Psoas muscle (tissue), 7 donors: ENCODE measurements at regions not wholly inside any gene's neighbourhood (a gene's known extent, or its start where the extent isn't known, plus 50 kb on each side); places are given as distances from the start of the nearest gene placed in this dataset.
"Not testable (repeated sequence)": the region's sequence is repeated elsewhere in the genome, so short reads cannot be mapped to it uniquely, and the experiment has no call there.

Experiments
- ATAC-seq, 4 donors: fragments of 200-7000 bp; cut with Tn5 transposase; one replicate each; pipeline ENCODE4 v1.9.1; 2020; ENCODE audit warnings: moderate library complexity in 3 of 4, mild to moderate bottlenecking in 2 of 4
- DNase-seq, 2 donors: peaks; one replicate each; pipeline ENCODE4 v3.0.0-alpha.2; 2020
- H3K27ac ChIP-seq: fragments of 200-600 bp; one replicate; pipeline ENCODE4 v1.8.0; 2022
- H3K27me3 ChIP-seq, 3 donors: fragments of 200-600 bp in 1 of 3; one replicate each; pipeline versions ENCODE4 v1.6.1 to v1.8.0; 2013 to 2022; ENCODE audit warnings: low read length in 2 of 3, mild to moderate bottlenecking in 2 of 3, moderate library complexity in 1 of 3; ENCODE audit not compliant: insufficient read depth in 3 of 3
- H3K36me3 ChIP-seq, 2 donors: fragments of 200-600 bp in 1 of 2; one replicate each; pipeline versions ENCODE4 v1.6.1 to v1.8.0; 2013 to 2022; ENCODE audit warnings: low read depth in 1 of 2, mild to moderate bottlenecking in 1 of 2, moderate library complexity in 1 of 2; ENCODE audit not compliant: insufficient read depth in 1 of 2
- H3K4me1 ChIP-seq: fragments of 200-600 bp; one replicate; pipeline ENCODE4 v1.8.0; 2022
- H3K4me3 ChIP-seq: fragments of 200-600 bp; one replicate; pipeline ENCODE4 v1.8.0; 2022; ENCODE audit warnings: mild to moderate bottlenecking
- H3K9me3 ChIP-seq: fragments of 200-600 bp; one replicate; pipeline ENCODE4 v1.8.0; 2022
- WGBS, 3 donors: extraction: QIAGEN DNeasy Blood & Tissue Kit; methylation state at CpG; one replicate each; pipeline versions ENCODE4 v1.1.6 to v1.1.7; 2013; 5-methylcytosine and 5-hydroxymethylcytosine counted together
- intact Hi-C, 2 donors: fragments of 100-400 bp; cut with DNase I; formaldehyde crosslinking; loops; one replicate each; pipeline versions ENCODE4 v1.11.0 to v1.14.2; 2022
- TF ChIP-seq, protein P1 (sequence below): fragments of 200-600 bp; IDR thresholded peaks from one replicate; pipeline ENCODE4 v1.8.0; 2022; ENCODE audit warnings: antibody characterized with exemption
- donor health status: healthy with polysubstance abuse.
- donor health status: DM: no; HTN: no; CAD: no; lungs with moderate emphysema.
- donor health status: Bipolar disorder and iron deficiency.
- donor health status: healthy.
- donor health status: DM: yes; HTN: yes; CAD: no.
- donor health status: DM: no; HTN: no; CAD: no.
- donor health status: DM: yes; HTN: yes; CAD: no.

DNA sequence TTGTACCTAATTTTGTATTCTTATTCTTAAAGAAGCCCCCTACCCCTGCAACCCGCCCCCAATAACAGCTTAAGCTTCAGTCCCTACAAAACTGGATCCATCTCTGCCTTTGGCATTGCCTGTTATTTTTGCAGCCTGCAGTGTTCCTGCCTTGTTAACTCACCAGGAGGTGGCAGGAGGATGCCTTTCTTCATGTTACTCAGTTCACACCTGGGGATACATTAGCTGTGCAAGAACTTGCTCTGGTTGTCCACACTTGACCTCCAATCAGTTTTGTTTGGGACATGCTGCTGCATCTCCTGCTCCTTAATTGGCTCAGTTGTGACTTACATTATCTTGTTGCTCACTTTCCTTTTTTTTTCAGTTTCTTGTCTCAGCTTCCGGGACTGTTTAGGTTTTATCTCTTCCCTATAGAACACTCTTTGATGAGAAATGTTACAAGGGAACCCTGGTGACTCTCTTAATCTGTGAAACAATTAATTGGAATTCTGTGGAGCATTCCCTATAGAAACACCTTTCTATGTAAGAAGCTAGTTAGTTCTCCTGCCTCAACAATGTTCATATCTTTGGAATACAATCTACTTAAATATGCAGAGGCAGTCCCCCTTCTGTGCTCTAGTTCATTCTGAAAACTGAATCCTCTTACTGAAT lies 467.7 kb upstream of the ACO1 start:
- H3K4me1 ChIP-seq, result no peaks in the 10 kb centered on the region
- H3K9me3 ChIP-seq, result peaks cover 6% of the 10 kb centered on the region
- no peaks in the 10 kb centered on the region for H3K27me3 ChIP-seq
- H3K36me3 ChIP-seq, result no peaks in the 10 kb centered on the region
- H3K4me3 ChIP-seq, result no peak overlapping the region
- no peak for ATAC-seq
- 51 to 80% (median 67%) methylated on average over 2 of the region's 2 CpGs for WGBS, 3 donors
- H3K27ac ChIP-seq, result no peak overlapping the region
- intact Hi-C loops, result no loop called here
- TF ChIP-seq, protein P1, sequence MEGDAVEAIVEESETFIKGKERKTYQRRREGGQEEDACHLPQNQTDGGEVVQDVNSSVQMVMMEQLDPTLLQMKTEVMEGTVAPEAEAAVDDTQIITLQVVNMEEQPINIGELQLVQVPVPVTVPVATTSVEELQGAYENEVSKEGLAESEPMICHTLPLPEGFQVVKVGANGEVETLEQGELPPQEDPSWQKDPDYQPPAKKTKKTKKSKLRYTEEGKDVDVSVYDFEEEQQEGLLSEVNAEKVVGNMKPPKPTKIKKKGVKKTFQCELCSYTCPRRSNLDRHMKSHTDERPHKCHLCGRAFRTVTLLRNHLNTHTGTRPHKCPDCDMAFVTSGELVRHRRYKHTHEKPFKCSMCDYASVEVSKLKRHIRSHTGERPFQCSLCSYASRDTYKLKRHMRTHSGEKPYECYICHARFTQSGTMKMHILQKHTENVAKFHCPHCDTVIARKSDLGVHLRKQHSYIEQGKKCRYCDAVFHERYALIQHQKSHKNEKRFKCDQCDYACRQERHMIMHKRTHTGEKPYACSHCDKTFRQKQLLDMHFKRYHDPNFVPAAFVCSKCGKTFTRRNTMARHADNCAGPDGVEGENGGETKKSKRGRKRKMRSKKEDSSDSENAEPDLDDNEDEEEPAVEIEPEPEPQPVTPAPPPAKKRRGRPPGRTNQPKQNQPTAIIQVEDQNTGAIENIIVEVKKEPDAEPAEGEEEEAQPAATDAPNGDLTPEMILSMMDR, result no peak
- DNase-seq, result no peak

DNA sequence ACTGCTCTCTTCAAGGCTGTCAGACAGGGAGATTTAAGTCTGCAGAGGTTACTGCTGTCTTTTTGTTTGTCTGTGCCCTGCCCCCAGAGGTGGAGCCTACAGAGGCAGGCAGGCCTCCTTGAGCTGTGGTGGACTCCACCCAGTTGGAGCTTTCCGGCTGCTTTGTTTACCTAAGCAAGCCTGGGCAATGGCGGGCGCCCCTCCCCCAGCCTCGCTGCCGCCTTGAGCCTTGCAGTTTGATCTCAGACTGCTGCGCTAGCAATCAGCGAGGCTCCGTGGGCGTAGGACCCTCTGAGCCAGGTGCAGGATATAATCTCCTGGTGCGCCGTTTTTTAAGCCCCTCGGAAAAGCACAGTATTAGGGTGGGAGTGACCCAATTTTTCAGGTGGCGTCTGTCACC lies 446.7 kb upstream of the ACO1 start:
- intact Hi-C loops, result not testable (repeated sequence)

DNA sequence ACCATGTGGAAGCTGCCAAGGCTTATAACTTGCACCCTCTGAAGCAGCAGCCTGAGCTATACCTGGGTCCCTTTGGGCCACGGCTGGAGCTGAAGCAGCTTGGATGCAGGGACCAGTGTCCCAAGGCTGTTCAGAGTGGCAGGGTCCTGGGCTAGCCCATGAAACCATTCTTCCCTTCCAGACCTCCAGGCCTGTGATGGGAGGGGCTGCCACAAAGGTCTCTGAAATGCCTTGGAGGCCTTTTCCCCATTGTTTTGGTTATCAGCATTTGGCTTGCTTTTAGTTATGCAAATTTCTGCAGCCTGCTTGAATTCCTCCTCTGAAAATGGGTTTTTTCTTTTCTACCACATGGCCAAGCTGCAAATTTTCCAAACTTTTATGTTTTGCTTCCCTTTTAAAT lies 433.7 kb upstream of the ACO1 start:
- no peaks in the 10 kb centered on the region for H3K27me3 ChIP-seq
- no peak overlapping the region for H3K4me3 ChIP-seq
- 59 to 75% (median 61%) methylated on average over 1 of the region's 1 CpG for WGBS, 3 donors
- H3K9me3 ChIP-seq, result peaks cover 1% of the 10 kb centered on the region
- TF ChIP-seq, protein P1, result no peak
- no peaks in the 10 kb centered on the region for H3K4me1 ChIP-seq
- H3K36me3 ChIP-seq, result no peaks in the 10 kb centered on the region
- ATAC-seq (no peak), DNase-seq (no peak)
- intact Hi-C loops, result no loop called here
- H3K27ac ChIP-seq, result no peak overlapping the region

More for the DNA sequence above, 446.7 kb upstream of the ACO1 start:
- not testable (repeated sequence) for ATAC-seq, H3K27ac ChIP-seq, DNase-seq, H3K4me1 ChIP-seq, H3K36me3 ChIP-seq, H3K4me3 ChIP-seq, H3K9me3 ChIP-seq, H3K27me3 ChIP-seq
- 89 to 96% (median 96%) methylated on average over 12 to 13 of the region's 13 CpGs for WGBS, 3 donors

DNA sequence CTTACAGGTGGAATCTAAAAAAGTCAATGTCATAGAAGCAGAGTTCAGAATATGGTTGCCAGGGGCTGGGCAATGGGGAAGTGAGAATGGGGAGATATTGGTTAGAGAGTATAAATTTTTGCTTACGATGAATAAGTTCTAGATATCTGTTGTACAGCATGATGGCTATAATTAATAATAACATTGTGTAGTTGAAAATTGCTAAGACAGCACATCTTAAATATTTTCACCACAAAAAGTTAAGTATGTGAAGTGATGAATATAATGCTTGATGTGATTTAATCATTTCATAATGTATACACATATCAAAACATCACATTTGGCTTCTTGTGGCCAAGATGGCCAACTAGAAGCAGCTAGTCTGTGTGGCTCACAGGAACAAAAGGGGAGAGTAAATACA lies 425.9 kb upstream of the ACO1 start:
- no peak overlapping the region for H3K4me3 ChIP-seq
- ATAC-seq, result no peak
- no peaks in the 10 kb centered on the region for H3K27me3 ChIP-seq
- TF ChIP-seq, protein P1, result no peak
- no peak overlapping the region for H3K27ac ChIP-seq
- 53 to 93% (median 90%) methylated on average over 1 of the region's 1 CpG for WGBS, 3 donors
- DNase-seq, result no peak
- H3K36me3 ChIP-seq, result no peaks in the 10 kb centered on the region
- no peaks in the 10 kb centered on the region for H3K4me1 ChIP-seq
- intact Hi-C loops, result no loop called here
- peaks cover 15% of the 10 kb centered on the region for H3K9me3 ChIP-seq

DNA sequence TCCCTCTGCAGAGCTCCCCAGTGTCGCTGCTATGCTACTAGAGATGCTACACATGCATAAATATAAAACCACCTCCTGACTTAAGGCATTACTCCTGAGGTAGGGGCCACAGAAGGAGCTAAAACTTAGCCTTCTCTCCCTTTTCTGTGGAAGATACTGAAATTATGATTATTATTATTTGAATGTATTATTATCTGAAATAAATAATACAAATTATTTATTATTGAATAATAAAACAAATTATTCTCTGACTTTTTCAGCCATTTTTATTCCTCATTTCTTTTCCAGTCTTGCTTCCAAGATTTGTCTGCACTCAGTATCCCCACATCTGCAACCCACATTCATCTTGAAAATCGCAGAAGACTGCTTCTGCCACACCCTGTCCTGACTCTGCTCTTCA lies 414.9 kb upstream of the ACO1 start:
- Histone ChIP-seq H3K36me3 (no peaks in the 10 kb centered on the region), H3K27ac (no peak overlapping the region), H3K27me3 (no peaks in the 10 kb centered on the region), H3K9me3 (no peaks in the 10 kb centered on the region), H3K4me1 (no peaks in the 10 kb centered on the region), H3K4me3 (no peak overlapping the region)
- TF ChIP-seq, protein P1, result no peak
- no peak for ATAC-seq
- no peak for DNase-seq
- WGBS, 3 donors, result 51 to 57% (median 52%) methylated on average over 2 of the region's 2 CpGs
- intact Hi-C loops, result no loop called here
